ENCODE measurements at regions not wholly inside any gene's neighbourhood (a gene's known extent, or its start where the extent isn't known, plus 50 kb on each side); places are given as distances from the start of the nearest gene placed in this dataset.

DNA sequence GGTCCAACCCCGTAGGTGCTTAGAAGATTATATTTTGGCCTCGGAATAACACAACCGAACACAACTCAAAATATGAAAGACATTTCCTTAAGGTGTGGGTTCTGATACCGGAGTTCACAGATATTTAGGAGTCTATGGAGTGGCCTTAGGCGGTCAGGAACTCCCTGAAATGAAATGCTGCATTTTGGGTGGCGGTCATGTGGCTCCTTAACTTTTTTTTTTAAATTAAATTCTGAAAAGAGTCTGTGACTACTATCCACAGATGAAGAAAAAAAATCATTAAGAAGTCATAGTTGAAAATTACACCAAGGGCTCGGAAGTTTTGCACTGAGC lies 290.9 kb upstream of the NFE2L3 start:
- POLR2A ChIA-PET: no interaction called here
- no peak overlapping the region for H3K9ac ChIP-seq (ENCODE audit: low read length)
- peaks cover 35% of the 10 kb centered on the region for H3K27me3 ChIP-seq (ENCODE audit: insufficient read depth, low read length)
- no peak overlapping the region for H2AFZ ChIP-seq (ENCODE audit: low read depth, low read length, poor library complexity, severe bottlenecking)
- CTCF ChIA-PET: interaction anchor here (0.6 to 1.8 kb wide), 2 partner anchors 31 to 1300 kb away, joined by 3 to 8 read pairs; no protein-coding TSS in a partner anchor
- no peak for DNase-seq (ENCODE audit: low read depth, low spot score)
- H3K36me3 ChIP-seq (ENCODE audit: control insufficient read depth in 1 of 2, insufficient read depth in 2 of 2, low read length in 2 of 2): no peaks in the 10 kb centered on the region
- peak overlapping the region; percentile 71; the same call in 1 of the 2 replicates for H3K4me2 ChIP-seq (ENCODE audit: low read length)
- H4K20me1 ChIP-seq (ENCODE audit: insufficient read depth): no peaks in the 10 kb centered on the region; the same call in 1 of the 2 replicates
- RAD21 ChIA-PET (ENCODE audit: low non-redundant PET in 1 of 2, low total read pairs in 2 of 2, uncharacterized antibody in 2 of 2, unreplicated experiment in 2 of 2): no interaction called here
- TF ChIP-seq, protein P1, sequence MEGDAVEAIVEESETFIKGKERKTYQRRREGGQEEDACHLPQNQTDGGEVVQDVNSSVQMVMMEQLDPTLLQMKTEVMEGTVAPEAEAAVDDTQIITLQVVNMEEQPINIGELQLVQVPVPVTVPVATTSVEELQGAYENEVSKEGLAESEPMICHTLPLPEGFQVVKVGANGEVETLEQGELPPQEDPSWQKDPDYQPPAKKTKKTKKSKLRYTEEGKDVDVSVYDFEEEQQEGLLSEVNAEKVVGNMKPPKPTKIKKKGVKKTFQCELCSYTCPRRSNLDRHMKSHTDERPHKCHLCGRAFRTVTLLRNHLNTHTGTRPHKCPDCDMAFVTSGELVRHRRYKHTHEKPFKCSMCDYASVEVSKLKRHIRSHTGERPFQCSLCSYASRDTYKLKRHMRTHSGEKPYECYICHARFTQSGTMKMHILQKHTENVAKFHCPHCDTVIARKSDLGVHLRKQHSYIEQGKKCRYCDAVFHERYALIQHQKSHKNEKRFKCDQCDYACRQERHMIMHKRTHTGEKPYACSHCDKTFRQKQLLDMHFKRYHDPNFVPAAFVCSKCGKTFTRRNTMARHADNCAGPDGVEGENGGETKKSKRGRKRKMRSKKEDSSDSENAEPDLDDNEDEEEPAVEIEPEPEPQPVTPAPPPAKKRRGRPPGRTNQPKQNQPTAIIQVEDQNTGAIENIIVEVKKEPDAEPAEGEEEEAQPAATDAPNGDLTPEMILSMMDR (IDR thresholded peaks at IDR 0.05 in 2 of 3, conservative IDR thresholded peaks at IDR 0.05 in 1 of 3; ENCODE audit: borderline replicate concordance in 1 of 3, insufficient read depth in 1 of 3, low read depth in 2 of 3, low read length in 2 of 3): no peak
- TF ChIP-seq YY1 (IDR thresholded peaks at IDR 0.05; ENCODE audit: extremely low read depth, insufficient replicate concordance, low read depth, low read length): no peak
- H3K79me2 ChIP-seq (ENCODE audit: insufficient read depth, low read length): no peaks in the 10 kb centered on the region
- H3K4me3 ChIP-seq (replicated peaks in 1 of 2; ENCODE audit: low read depth in 1 of 2, low read length in 2 of 2): no peak overlapping the region
- H3K27ac ChIP-seq (ENCODE audit: low read depth, low read length): no peak overlapping the region
- H3K9me2 ChIP-seq (ENCODE audit: insufficient read depth): no peaks in the 10 kb centered on the region
- no peaks in the 10 kb centered on the region for H3K9me3 ChIP-seq (ENCODE audit: control insufficient read depth in 1 of 2, insufficient read depth in 1 of 2, low read depth in 1 of 2, low read length in 2 of 2)
- H3K4me1 ChIP-seq (ENCODE audit: control insufficient read depth in 1 of 2, insufficient read depth in 2 of 2, low read length in 2 of 2): peaks cover 3 to 22% of the 10 kb centered on the region in 2 experiments; a peak in 3 of 4 replicates
- BruUV-seq (replicated peaks): no TSS peak
- ATAC-seq: no peak
- intact Hi-C loops (cut with micrococcal nuclease): loop anchor here (5.0 to 10.0 kb wide), 2 partner anchors 879 to 1304 kb away; partner anchors contain the start of genes HOXA9 and OSBPL3

DNA sequence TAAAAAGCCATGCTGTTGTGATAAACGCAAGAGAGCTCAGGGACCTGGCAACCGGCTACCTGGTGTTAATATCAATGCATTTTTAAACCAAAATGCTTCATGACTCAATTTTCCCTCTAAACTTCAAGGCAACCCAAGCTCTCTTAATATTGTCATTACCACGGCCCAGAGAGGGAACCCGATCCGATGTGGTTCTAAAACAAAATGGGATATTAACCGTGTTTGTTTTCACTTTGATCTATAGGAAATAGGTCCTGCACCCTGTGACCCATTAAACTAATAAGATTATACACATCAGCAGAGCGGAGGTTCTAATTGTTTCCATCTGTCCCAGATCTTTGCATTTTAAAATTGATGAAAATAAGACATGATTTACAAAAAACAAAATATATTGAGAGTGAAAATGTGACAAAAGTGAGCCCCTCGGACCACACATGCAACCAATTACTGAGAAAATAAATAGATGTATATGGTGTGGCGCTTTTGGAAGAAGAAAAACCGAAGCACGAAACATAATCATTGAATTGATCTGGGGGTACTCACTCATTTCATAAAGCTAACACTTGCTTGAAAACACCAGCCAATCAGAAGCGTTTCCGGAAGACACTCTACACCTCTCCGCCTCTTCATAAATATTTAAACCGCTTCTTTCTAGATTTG lies 290.3 kb upstream of the NFE2L3 start:
- RAD21 ChIA-PET (ENCODE audit: low non-redundant PET in 1 of 2, low total read pairs in 2 of 2, uncharacterized antibody in 2 of 2, unreplicated experiment in 2 of 2): interaction anchor here in 1 of 2 experiments (0.6 kb wide), 1 partner anchor 806 kb away, joined by 3 read pairs; no protein-coding TSS in a partner anchor
- CTCF ChIA-PET: interaction anchor here (0.7 to 1.8 kb wide), 8 partner anchors 10 to 1299 kb away, joined by 3 to 9 read pairs (median 4); no protein-coding TSS in a partner anchor
- Histone ChIP-seq H3K27ac (ENCODE audit: low read depth, low read length) (no peak overlapping the region), H3K9me3 (ENCODE audit: control insufficient read depth in 1 of 2, insufficient read depth in 1 of 2, low read depth in 1 of 2, low read length in 2 of 2) (no peaks in the 10 kb centered on the region), H3K4me1 (ENCODE audit: control insufficient read depth in 1 of 2, insufficient read depth in 2 of 2, low read length in 2 of 2) (peaks cover 0 to 17% of the 10 kb centered on the region in 2 experiments; a peak in 3 of 4 replicates), H4K20me1 (ENCODE audit: insufficient read depth) (no peaks in the 10 kb centered on the region; the same call in 1 of the 2 replicates), H3K9me2 (ENCODE audit: insufficient read depth) (no peaks in the 10 kb centered on the region), H2AFZ (ENCODE audit: low read depth, low read length, poor library complexity, severe bottlenecking) (peak overlapping the region; percentile 55), H3K4me3 (replicated peaks in 1 of 2; ENCODE audit: low read depth in 1 of 2, low read length in 2 of 2) (peak overlapping the region; percentile 22 to 46), H3K4me2 (ENCODE audit: low read length) (peak overlapping the region; percentile 71), H3K79me2 (ENCODE audit: insufficient read depth, low read length) (no peaks in the 10 kb centered on the region), H3K27me3 (ENCODE audit: insufficient read depth, low read length) (peaks cover 36% of the 10 kb centered on the region), H3K36me3 (ENCODE audit: control insufficient read depth in 1 of 2, insufficient read depth in 2 of 2, low read length in 2 of 2) (no peaks in the 10 kb centered on the region), H3K9ac (ENCODE audit: low read length) (0 out of 2 replicates have a peak overlapping the region, but pooled peaks have one; percentile 4)
- ATAC-seq (no peak), DNase-seq (ENCODE audit: low read depth, low spot score) (no peak)
- BruUV-seq (replicated peaks): TSS peak; percentile 79
- intact Hi-C loops (cut with micrococcal nuclease): loop anchor here (5.0 to 10.0 kb wide), 2 partner anchors 879 to 1303 kb away; partner anchors contain the start of genes HOXA9 and OSBPL3
- TF ChIP-seq SRF (IDR thresholded peaks at IDR 0.05; ENCODE audit: low read depth) (no peak), POLR2AphosphoS5 (IDR thresholded peaks at IDR 0.05; ENCODE audit: low read depth, low read length) (no peak), SP1 (IDR thresholded peaks at IDR 0.05; ENCODE audit: low read depth) (no peak)
- POLR2A ChIA-PET: no interaction called here

Measured in HCT116 (cell line).